GM21447 (cell line): ENCODE measurements at regions not wholly inside any gene's neighbourhood (a gene's known extent, or its start where the extent isn't known, plus 50 kb on each side); places are given as distances from the start of the nearest gene placed in this dataset.
A peak's percentile ranks its signal among the peaks of the same experiment; 100 is the strongest.

Source experiments
- ATAC-seq: cut with Tn5 transposase; IDR thresholded peaks from one replicate; pipeline ENCODE4 v1.9.1; 2021; ENCODE audit not compliant: unreplicated experiment

- no peak for ATAC-seq
Observed at GRCh38 chr9:91126761-91127445, 234.8 kb downstream of the AUH start.

GRCh38 chr9:91127653-91128052 is 234.1 kb downstream of the AUH start:
- no peak for ATAC-seq

- no peak for ATAC-seq
Observed at GRCh38 chr9:91130796-91131318, 230.9 kb downstream of the AUH start.

- no peak for ATAC-seq
Observed at GRCh38 chr9:91131433-91131839, 230.3 kb downstream of the AUH start.

GRCh38 chr9:91132576-91133073 is 229.1 kb downstream of the AUH start:
- no peak for ATAC-seq

- ATAC-seq: no peak
Observed at GRCh38 chr9:91134608-91135007, 227.1 kb downstream of the AUH start.

GRCh38 chr9:91137391-91137790 is 224.3 kb downstream of the AUH start:
- ATAC-seq: no peak

GRCh38 chr9:91138760-91139159 is 223.0 kb downstream of the AUH start:
- no peak for ATAC-seq

- ATAC-seq: no peak
Observed at GRCh38 chr9:91141407-91141965, 220.2 kb downstream of the AUH start.

- ATAC-seq: no peak
Observed at GRCh38 chr9:91143162-91143561, 218.6 kb downstream of the AUH start.

GRCh38 chr9:91143642-91144041 is 218.1 kb downstream of the AUH start:
- ATAC-seq: no peak

GRCh38 chr9:91144769-91145168 is 216.9 kb downstream of the AUH start:
- ATAC-seq: no peak

GRCh38 chr9:91145496-91145895 is 216.2 kb downstream of the AUH start:
- ATAC-seq: no peak

GRCh38 chr9:91146391-91147019 is 215.2 kb downstream of the AUH start:
- ATAC-seq: no peak

- ATAC-seq: no peak
Observed at GRCh38 chr9:91147079-91147708, 214.5 kb downstream of the AUH start.

GRCh38 chr9:91148306-91148705 is 213.4 kb downstream of the AUH start:
- no peak for ATAC-seq

- no peak for ATAC-seq
Observed at GRCh38 chr9:91150273-91150997, 211.3 kb downstream of the AUH start.

GRCh38 chr9:91150998-91151717 is 210.6 kb downstream of the AUH start:
- peak; percentile 63 for ATAC-seq

- ATAC-seq: no peak
Observed at GRCh38 chr9:91151718-91152095, 210.0 kb downstream of the AUH start.

- no peak for ATAC-seq
Observed at GRCh38 chr9:91154686-91155085, 207.0 kb downstream of the AUH start.
